HG02970 (cell line): ENCODE measurements at regions not wholly inside any gene's neighbourhood (a gene's known extent, or its start where the extent isn't known, plus 50 kb on each side); places are given as distances from the start of the nearest gene placed in this dataset.
"Not testable (repeated sequence)": the region's sequence is repeated elsewhere in the genome, so short reads cannot be mapped to it uniquely, and the experiment has no call there.

Experiments
- ATAC-seq: cut with Tn5 transposase; IDR thresholded peaks from one replicate; pipeline ENCODE4 v1.9.1; 2021; ENCODE audit warnings: mild to moderate bottlenecking, moderate library complexity, moderate number of reproducible peaks; ENCODE audit not compliant: unreplicated experiment, low FRiP score

DNA sequence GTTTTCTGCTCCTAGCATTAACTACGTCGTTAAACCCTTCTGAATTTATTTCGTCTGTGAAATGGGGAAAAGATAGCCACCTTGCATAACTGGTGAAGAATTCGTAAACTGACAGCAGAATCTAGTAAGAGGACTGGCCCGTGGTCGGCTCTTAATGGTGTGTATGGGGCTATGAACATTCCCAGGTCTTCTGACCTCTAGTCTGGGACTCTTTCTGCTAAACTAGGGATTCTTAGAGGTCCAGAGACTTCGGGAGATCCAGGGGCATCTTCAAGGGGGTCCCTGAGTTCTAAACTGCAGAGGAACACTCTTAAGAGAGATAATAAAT lies 231.1 kb upstream of the SERP2 start:
- no peak for ATAC-seq

DNA sequence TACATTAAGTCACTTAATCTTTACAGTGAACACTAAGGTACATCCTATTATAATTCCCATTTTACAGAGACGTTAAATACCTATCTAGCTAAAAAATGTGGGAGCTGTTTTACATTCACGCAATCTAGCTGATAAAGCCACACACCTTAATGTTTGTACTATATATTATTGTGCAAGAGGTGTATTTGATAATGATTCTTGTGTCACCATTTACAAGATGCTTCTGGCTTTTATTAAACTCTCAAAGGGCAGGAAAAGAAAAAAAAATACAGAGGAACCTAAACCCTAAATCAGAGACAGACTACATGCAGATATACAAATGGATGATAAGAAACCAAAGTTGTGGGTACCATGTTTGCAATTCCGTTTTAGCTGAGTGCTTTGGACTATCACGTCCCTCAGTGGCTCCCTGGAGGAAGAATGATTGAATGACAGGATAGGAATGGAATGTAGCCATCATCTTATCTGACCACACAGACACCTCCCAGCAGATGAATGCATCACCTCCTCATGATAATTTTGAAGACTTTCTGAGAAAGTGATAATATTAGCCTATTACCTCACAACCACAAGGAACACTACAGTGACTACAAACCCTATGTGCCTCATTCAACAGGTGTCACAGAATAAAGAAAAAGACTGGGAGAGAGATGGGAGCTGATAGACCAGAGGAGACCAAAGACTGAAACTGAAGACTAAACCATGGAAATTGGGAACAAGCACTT lies 230.5 kb upstream of the SERP2 start:
- ATAC-seq, result no peak

DNA sequence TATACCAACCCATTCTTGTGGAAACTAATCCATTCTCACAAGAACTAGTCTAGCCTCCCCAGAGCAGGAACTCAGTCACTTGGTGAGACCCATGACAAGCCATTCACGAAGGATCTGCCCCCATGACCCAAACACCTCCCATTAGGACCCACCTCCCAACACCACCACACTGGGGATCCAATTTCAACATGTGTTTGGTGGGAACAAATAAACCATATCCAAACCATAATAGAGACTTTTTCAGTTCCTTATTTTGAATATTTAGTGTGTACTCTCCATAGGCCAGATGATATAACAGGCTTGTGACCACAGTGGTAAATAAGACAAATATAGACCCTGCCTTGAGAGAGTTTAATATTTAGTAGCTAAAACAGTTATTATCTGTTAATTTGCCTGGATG lies 227.5 kb upstream of the SERP2 start:
- ATAC-seq, result no peak

DNA sequence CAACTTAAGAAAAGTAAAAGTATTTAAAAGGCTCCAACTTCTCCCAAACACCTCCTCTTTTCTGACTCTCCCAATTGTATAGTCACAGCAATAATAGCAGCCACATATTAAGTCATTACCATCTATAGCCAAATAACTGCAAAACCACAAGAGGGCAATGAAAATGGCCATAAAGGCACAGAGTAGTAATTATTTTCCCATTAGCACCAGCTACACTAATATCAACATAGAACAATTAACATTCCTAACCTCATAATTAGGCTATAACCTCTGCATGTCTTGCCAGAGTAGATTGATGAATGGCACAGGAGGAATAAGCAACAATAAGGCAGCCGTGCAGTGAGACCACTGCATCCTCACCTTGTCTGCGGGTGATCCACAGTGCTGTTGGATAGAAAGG lies 226.4 kb upstream of the SERP2 start:
- no peak for ATAC-seq

DNA sequence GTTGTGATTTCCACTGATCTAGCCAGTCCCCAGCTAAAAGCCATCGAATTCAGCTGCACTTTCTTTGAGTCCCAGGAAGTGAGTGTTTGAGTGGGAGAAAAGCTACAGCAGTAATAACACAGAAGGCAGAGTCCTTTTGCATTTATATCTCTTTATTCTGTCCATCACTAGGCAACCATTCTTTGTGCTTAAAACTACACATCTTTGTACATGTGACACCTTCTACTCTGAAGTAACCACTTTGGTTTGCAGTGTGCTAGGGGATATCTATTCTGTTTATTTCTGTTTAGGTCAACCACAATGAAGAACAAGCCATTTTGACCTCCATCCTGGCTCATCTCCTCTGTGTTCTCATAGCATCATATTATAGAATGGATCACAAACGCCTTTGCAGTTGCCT lies 226.0 kb upstream of the SERP2 start:
- no peak for ATAC-seq

DNA sequence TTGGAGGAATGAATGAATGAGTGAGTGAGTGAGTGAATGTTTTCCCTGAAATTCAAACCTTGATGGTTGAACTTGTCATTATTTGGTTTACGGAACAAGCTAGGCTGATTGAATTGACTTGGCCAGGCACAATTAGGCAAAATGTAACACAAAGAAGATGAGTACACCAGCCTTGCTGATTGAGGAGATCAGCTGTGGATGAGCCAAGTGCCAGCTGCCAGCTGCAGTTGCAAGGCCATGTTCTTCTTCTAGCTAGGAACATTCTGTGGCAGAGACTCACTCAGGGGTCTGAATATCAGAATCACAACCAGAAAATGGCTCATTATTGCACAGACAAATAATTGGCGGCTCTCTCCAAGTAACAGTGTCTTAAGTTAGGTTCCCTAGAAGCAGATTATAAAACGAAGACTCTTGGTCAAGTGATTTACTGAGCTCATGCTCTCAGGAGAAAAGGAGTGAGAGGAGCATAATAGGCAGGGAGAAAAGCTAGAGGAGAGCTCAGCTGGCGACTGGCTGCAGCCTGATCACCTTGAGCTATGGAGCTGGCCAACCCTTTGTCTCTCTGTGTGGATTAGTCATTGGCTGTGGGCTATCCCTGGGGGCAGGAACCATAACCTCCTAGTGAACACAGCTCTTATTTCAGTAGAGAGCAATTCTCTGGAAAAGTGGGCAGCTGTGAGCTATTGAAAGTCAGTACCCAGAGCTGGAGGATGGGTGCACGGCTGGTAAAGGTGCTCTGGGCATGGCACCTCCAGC lies 225.3 kb upstream of the SERP2 start:
- no peak for ATAC-seq

DNA sequence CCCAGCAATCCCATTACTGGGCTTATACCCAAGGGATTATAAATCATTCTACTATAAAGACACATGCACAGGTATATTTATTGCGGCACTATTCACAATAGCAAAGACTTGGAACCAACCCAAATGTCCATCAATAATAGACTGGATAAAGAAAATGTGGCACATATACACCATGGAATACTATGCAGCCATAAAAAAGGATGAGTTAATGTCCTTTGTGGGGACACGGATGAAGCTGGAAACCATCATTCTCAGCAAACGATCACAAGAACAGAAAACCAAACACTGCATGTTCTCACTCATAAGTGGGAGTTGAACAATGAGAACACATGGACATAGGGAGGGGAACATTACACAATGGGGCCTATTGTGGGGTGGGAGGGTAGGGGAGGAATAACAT lies 224.4 kb upstream of the SERP2 start:
- not testable (repeated sequence) for ATAC-seq

DNA sequence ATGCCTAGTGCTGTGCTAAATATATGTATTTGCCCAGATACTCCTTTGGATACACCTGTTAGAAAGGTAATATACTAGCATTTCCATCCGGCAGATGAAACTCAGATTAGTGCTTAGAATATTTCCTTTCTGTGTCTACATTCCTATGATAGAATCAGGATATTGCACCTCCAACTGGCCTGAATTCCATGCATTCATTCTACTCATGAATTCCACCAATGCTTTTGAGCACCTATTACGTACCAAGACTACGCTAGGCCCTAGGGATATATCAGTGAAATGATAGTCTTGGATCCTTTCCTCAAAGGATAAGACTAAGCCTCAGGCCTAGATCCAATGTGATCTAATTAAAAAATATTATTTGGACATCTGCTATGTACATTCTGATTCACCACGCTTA lies 223.8 kb upstream of the SERP2 start:
- no peak for ATAC-seq

DNA sequence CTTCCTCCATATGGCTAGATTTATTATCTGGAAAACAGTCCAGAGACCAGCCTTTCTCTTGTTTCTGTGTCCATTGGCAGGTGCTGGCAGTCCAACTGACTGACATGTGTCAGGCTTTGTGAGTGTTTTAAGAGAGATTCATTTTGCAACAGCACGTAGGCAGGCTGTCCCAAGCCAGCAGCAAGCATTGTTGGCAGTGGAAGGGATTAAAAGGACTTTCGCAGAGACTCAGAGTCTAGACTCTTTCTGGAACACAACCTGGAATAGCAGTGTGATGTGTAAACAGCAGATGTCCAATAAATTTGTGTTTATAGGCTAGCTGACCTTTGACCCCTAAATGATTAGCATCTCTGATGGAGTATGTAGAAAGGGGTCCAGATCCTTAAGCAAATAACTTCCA lies 222.2 kb upstream of the SERP2 start:
- ATAC-seq, result no peak

DNA sequence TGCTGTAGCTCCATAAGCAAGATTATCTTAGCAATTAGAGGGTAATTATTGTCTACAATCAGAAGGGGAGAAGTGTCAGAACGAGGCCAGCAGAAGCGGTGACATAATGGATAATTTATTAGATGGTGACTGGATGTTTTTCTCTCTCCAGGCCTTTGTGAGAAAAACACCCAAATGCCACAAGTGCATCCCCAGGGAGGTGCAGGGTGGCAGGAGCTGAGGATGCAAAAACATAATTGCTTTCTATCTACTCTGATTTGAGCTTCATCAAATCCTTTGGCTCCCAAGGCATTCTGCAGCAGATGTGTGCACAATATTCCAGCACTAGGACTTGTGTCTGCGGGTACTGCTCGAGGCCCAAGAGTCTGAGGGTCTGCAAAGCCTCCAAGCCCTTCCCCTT lies 220.1 kb upstream of the SERP2 start:
- no peak for ATAC-seq

DNA sequence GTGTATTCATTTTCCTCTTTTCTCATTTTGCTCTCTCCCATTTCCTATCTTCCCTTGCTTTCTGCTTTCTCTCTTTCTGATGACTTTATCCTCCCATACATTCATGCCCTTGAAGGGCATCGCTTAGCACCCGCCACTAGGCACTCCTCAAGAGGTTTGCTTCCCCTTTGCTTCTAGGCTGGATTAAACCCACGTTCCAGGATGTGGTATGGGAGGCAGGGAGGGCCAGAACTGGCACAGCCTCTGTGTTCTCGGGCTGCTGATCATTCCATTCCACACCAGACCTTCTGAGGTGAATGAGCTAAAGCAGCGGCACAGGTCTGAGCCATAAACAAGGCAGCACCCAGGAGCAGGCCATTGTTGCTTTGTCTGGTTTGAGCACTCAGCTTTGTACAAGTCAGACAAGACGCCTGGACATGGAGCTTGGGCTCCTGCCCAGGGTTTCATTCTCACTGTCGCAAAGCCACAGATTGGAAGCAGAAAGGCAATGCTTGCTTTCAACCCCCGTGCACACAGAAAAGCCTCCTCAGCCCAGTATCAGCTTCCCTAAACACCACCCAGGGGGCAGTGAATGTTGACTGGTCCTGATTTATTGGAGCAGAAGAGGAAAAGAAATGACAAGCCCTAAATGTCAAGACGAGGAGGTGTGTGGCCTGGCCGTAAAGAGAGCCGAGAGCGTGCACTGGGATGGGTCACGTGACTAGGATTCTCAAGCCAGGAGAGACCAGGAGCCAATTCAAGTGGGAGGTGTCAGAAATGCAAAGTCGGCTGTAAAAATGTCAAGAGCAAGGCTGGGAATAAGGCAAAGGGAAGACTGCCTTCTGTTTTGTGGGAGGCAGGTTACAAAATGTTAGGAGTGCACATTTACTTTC lies 218.0 kb upstream of the SERP2 start:
- no peak for ATAC-seq

DNA sequence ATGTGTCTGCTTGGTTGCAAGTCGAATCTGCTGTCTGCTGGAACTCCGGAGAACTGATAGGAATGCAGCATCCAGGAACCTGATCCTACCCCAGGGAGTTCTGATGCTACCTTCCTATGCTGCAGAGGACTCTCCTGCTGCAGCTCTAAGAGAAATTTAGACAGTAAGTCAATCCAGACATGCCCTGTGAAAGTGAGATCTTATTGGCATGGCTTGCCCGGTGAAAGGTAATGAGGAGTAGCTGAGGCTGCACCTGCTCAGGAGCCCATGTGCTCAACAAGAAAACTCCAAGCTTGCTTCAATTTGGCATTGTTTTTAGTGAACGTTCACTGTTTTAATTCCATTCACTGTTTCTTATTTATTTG lies 217.3 kb upstream of the SERP2 start:
- ATAC-seq, result no peak

DNA sequence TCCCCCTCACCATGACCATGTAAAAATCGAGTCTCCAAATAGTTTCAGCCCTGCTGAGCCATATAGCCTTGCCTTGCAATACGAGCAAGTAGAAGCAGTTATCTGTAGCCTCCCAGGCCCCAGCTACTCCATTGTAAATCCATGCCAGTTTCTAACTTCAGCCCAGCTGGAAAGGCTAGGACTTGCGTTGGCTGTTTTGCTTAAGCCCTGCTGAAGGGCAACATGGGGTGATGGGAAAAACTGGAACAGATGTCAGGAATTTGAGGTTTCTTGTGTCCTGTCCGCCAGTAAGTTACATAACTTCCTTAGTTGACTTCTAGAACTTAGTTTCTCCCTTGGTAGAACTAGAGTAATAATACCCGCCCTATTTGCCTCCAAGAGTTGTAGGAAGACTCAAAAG lies 216.0 kb upstream of the SERP2 start:
- no peak for ATAC-seq

DNA sequence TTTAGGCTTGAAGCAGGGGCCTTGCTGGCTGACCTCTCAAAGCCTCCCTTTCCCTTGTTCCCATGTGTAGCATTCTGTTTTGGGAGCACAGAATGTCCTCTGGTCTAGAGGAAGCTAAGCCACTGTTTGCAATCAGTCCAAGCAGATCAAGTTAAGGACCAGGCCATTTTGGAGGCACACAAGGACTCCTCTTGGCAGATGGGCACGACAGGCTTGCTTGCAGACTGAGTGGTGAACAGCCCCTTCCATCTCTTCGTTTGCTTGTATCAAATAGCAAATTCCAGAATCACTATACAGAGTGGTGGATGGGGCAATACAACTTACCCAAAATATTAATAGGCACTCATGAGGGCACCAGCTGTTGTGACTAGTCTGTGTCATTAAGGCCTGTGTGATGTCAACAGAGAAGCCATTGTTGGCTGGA lies 215.5 kb upstream of the SERP2 start:
- no peak for ATAC-seq

DNA sequence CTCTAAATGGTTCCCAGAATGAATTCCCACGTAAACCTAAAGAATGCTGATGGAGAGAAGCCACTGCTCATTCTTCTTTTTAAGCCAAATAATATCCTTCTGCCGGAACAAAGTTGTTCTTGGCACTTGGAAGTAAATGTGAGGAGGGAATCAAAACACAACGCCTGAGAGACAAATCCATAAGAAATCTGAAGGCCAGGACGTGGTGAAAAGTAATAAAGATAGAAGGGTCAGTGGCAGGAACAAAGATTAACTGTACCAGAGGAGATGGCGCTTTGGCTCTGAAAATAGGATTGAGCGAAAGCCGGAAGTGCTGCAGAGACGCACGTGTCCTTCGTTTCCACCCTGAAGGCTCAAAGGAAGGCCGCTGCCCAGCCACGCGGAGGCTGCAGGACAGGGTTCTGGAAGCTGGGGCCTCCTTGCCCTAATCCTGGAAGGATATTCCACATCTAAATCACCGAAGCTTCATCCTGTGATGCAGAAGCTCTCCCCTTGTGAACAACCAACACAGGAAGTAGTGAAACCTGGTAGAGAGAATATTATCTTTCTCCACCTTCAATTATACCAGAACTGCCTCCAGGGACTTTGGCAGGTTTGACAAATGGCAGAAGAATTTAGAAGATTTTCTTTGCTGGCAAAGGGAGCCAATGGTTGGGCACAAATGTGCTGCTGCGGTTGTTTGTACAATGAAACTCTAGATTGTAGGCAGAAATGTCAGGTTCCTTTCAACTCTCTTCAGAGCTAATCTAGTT lies 214.6 kb upstream of the SERP2 start:
- no peak for ATAC-seq

DNA sequence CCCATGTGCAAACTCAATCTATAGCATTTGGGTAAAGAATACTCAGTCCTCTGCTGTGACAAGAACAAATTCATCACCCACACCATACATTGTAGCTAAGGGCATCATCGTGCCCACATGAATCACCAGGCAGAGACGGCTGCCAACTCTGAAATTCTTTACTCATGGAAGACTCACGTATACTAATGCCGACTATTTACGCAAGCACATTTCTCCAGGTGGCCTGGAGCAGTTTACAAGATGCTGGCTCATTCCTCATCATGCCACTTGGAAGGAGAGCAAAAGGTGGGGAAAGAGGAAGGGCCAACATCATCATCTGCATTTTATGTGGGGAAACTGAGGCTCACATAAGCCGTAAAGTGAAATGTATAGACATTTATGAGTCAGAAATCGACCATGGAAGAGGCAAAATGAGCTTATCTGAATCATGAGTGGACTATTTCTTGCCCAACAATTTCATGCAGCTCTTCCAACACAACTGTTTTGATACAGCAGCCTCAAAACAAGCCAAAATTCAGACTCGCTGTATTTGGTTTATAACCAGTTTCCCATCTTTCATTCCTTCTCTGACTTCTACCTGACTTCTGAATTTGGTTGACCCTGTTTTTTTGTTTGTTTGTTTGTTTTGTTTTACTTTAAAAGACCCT lies 213.9 kb upstream of the SERP2 start:
- no peak for ATAC-seq

DNA sequence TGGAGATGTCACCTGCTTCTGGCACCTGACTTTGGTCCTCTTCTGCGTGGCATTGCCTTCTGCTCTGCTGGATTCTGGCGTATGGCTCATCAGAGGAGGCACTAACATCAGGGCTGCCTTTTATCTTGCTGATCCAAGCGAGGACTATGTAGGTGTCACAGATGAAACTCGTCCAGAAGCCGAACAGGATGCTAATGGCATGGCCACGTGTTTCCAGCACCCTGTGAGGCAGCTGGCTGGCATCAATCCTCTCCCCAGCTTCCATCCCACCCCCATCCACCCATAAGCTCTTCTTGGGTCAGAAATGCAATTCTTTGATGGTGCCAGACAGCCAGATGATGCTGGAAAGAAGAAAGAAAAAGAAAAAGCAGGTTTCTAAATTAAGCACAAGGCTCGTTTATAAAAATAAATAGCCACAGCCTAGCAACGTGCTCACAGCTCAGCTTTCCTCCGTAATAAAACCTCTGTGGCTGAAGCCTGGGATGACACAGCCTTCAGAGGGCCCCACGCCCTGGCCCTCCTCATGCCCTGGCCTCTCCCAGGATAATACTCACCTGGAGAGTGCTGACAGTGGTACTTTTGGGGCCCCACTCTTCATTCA lies 212.9 kb upstream of the SERP2 start:
- no peak for ATAC-seq

DNA sequence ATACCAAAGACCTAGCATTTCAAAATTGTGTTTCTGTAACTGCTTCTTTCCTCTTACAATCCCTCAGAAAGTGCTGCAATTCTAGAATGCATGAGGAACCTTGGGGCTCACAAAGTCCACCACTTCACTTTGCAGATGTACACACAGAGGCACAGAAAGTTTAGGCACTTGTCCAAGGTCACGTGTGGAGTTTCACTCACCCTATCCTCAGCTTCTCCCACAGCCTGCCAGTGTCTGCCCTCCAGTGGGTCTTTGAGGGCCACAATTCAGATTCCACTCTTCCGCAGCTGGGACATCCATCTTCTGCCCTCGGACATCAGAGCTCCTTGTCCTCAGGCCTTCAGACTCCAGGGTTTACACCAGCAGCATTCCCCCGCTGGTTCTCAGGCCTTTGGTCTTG lies 210.5 kb upstream of the SERP2 start:
- no peak for ATAC-seq

DNA sequence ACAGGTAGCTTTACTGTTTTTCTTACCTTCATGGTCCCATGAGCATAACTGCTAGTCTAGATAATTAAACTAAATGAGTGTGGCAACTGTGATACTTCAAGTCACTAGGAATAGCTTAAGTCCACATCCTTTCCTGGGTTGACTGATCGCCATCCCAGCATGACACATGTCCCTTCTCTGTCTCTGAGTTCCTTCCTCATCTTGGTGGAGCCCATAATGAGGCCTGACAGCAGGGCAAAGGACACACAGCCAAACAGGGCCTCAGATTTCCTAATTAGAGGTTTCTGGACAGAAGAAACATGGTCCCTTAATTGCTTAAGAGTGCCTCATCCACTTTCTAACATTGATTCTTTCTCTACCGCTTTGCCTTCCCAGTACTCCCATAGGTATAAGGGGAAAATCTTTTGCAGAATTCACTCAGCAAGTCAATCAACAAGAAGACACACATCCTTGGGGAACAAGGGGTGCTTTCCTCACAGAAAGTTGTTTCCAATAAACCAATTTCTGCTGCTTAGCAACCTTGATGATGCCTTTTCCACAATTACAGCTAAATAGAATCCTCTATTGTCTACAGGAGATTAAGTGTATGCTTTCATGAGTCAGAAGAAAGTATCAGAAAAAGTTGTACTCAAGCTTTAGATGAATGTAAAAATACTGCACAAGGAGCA lies 208.3 kb upstream of the SERP2 start:
- ATAC-seq, result no peak
